ENCODE measurements at regions not wholly inside any gene's neighbourhood (a gene's known extent, or its start where the extent isn't known, plus 50 kb on each side); places are given as distances from the start of the nearest gene placed in this dataset.

DNA sequence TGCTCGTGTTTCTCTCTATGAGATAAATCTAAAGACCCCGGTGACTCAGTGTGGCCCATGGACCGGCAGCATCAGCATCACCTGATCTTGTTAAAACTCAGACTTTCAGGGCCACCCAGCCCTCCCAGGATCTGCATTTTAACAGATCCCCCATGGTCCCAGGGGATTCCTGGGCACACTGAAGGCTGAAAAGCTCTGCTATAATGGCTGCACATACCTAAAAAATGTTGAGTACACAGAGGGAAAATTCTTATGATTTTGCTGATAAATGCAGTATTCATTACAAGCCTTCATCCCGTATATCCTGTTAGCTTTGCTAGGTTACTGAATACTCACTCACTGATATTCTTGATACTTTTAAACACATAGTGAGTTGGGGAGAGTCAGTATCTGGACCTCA is 200.5 kb downstream of the MYLK4 start:
- no peak for TF ChIP-seq CTCF (IDR thresholded peaks at IDR 0.05; ENCODE audit: control insufficient read depth, extremely low read depth, insufficient read depth)
- no peak for DNase-seq (ENCODE audit: low read depth)
- no peak overlapping the region for H3K4me3 ChIP-seq (ENCODE audit: low read depth, low read length)

GRCh38 chr6:2549834-2550233 is 200.9 kb downstream of the MYLK4 start:
- DNase-seq (ENCODE audit: low read depth): no peak
- TF ChIP-seq CTCF (IDR thresholded peaks at IDR 0.05; ENCODE audit: control insufficient read depth, extremely low read depth, insufficient read depth): no peak
- H3K4me3 ChIP-seq (ENCODE audit: low read depth, low read length): no peak overlapping the region

- TF ChIP-seq CTCF (IDR thresholded peaks at IDR 0.05; ENCODE audit: control insufficient read depth, extremely low read depth, insufficient read depth): no peak
- H3K4me3 ChIP-seq (ENCODE audit: low read depth, low read length): no peak overlapping the region
- DNase-seq (ENCODE audit: low read depth): no peak
Measured at GRCh38 chr6:2547355-2547754, 203.4 kb downstream of the MYLK4 start.

DNA sequence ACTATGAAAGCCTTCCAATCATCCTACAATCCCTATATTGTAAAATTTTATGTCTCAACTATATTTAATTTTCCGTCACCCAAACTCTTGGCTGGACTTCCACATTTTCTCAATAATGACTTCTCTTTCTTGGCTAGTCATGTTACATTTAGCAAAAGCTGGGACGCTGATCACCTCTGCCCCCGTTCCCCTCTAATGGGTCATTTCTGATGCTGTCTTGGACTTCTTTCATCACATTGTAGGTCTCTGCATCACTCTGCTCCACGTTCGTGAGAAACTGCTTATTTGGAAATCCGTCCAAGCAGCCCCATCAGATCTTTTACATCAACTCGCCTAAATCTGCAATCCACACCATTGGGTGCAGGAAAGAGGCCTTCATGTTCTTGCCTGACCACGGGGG is 203.8 kb downstream of the MYLK4 start:
- no peak for DNase-seq (ENCODE audit: low read depth)
- TF ChIP-seq CTCF (IDR thresholded peaks at IDR 0.05; ENCODE audit: control insufficient read depth, extremely low read depth, insufficient read depth): no peak
- H3K4me3 ChIP-seq (ENCODE audit: low read depth, low read length): no peak overlapping the region

GRCh38 chr6:2545383-2546038 is 205.2 kb downstream of the MYLK4 start:
- H3K4me3 ChIP-seq (ENCODE audit: low read depth, low read length): no peak overlapping the region
- DNase-seq (ENCODE audit: low read depth): no peak
- TF ChIP-seq CTCF (IDR thresholded peaks at IDR 0.05; ENCODE audit: control insufficient read depth, extremely low read depth, insufficient read depth): no peak

DNA sequence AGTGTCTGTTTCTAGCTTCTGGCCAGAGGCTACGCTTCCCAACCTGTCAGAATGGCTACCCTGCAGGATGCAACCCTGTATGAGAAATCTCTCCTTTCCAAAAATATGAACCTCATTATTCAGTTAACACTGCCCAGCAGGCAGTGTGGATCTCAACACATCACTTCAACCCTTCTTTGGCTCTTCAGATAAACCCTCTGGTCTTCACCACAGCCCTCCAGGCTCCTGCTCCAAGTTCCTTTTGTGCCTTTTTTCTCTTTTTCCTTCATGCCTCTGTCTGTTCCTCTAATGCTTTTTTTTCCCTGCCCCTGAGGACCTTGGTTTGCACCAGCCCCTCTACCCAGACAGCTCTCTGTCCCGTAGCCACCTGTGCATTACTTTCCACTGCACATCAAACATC is 207.4 kb downstream of the MYLK4 start:
- no peak for TF ChIP-seq CTCF (IDR thresholded peaks at IDR 0.05; ENCODE audit: control insufficient read depth, extremely low read depth, insufficient read depth)
- no peak for DNase-seq (ENCODE audit: low read depth)

DNA sequence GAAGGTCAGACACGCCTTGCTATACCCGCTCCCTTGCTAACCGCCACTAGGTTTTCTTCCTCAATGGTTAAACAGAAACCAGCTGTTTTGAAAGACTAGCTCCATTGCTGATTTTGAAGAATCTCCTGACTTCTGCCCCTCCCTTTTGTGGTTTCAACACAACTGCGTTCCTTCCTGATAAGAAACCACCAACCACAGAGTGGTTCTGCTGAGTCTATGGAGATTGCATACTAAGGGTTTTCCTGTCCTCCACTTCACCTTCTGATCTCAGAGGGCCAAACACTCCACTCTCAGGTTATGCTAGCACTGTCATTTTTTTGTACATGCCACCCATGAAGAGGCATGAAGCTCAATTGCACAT is 207.9 kb downstream of the MYLK4 start:
- no peak for DNase-seq (ENCODE audit: low read depth)
- no peak overlapping the region for H3K4me3 ChIP-seq (ENCODE audit: low read depth, low read length)
- TF ChIP-seq CTCF (IDR thresholded peaks at IDR 0.05; ENCODE audit: control insufficient read depth, extremely low read depth, insufficient read depth): no peak

More for the DNA sequence above, 207.4 kb downstream of the MYLK4 start:
- H3K4me3 ChIP-seq (ENCODE audit: low read depth, low read length): no peak overlapping the region

All from LNCaP clone FGC (cell line).